NCI-H524 (cell line): ENCODE measurements at regions not wholly inside any gene's neighbourhood (a gene's known extent, or its start where the extent isn't known, plus 50 kb on each side); places are given as distances from the start of the nearest gene placed in this dataset.

Source experiments
- DNase-seq, 2 experiments: peaks; one replicate each; lab custom pipeline; 2025; lab: John Stamatoyannopoulos, UW

- no peak for DNase-seq
Observed at GRCh38 chr13:105349082-105349723, 1186.3 kb downstream of the EFNB2 start.

GRCh38 chr13:105346141-105346775 is 1189.2 kb downstream of the EFNB2 start:
- no peak for DNase-seq

GRCh38 chr13:105345730-105346129 is 1189.7 kb downstream of the EFNB2 start:
- no peak for DNase-seq

- no peak for DNase-seq
Observed at GRCh38 chr13:105345131-105345530, 1190.3 kb downstream of the EFNB2 start.

GRCh38 chr13:105343134-105343806 is 1192.2 kb downstream of the EFNB2 start:
- no peak for DNase-seq

GRCh38 chr13:105342281-105342820 is 1193.1 kb downstream of the EFNB2 start:
- DNase-seq, result no peak

- peak; percentile 61 to 82 for DNase-seq
Observed at GRCh38 chr13:105341758-105342157, 1193.7 kb downstream of the EFNB2 start.

- peak; percentile 77 to 92 for DNase-seq
Observed at GRCh38 chr13:105341256-105341655, 1194.2 kb downstream of the EFNB2 start.

GRCh38 chr13:105340061-105340606 is 1195.3 kb downstream of the EFNB2 start:
- no peak for DNase-seq

GRCh38 chr13:105338773-105339172 is 1196.7 kb downstream of the EFNB2 start:
- no peak for DNase-seq

GRCh38 chr13:105338006-105338405 is 1197.5 kb downstream of the EFNB2 start:
- DNase-seq, result no peak

GRCh38 chr13:105336706-105337576 is 1198.5 kb downstream of the EFNB2 start:
- no peak for DNase-seq

- no peak for DNase-seq
Observed at GRCh38 chr13:105334211-105334610, 1201.3 kb downstream of the EFNB2 start.

GRCh38 chr13:105333416-105333815 is 1202.0 kb downstream of the EFNB2 start:
- no peak for DNase-seq

GRCh38 chr13:105329359-105329758 is 1206.1 kb downstream of the EFNB2 start:
- no peak for DNase-seq

GRCh38 chr13:105328212-105328611 is 1207.2 kb downstream of the EFNB2 start:
- DNase-seq, result no peak

- no peak for DNase-seq
Observed at GRCh38 chr13:105327581-105328126, 1207.8 kb downstream of the EFNB2 start.

- DNase-seq, result no peak
Observed at GRCh38 chr13:105319875-105320274, 1215.6 kb downstream of the EFNB2 start.

- DNase-seq, result no peak
Observed at GRCh38 chr13:105316731-105317130, 1218.7 kb downstream of the EFNB2 start.

GRCh38 chr13:105312906-105313305 is 1222.6 kb downstream of the EFNB2 start:
- no peak for DNase-seq

- DNase-seq, result no peak
Observed at GRCh38 chr13:105311094-105311493, 1224.4 kb downstream of the EFNB2 start.
